Uterus (tissue), 3 donors: ENCODE measurements at regions not wholly inside any gene's neighbourhood (a gene's known extent, or its start where the extent isn't known, plus 50 kb on each side); places are given as distances from the start of the nearest gene placed in this dataset.

ENCODE experiments used
- DNase-seq, 2 donors: peaks; one replicate each; pipeline ENCODE4 v3.0.0-alpha.2; 2019 to 2020
- H3K27ac ChIP-seq, 2 donors: fragments of 200-600 bp; sonication (generic); 1 replicate in 1 of 2; 2 replicates in 1 of 2; pipeline ENCODE4 v1.5.1; 2016 to 2018
- H3K27me3 ChIP-seq, 2 donors: fragments of 200-600 bp; sonication (generic); one replicate each; pipeline ENCODE4 v1.5.1; 2018 to 2019; ENCODE audit warnings: control low read depth in 1 of 2
- H3K36me3 ChIP-seq, 2 donors: fragments of 200-600 bp; sonication (generic); one replicate each; pipeline ENCODE4 v1.5.1; 2019; ENCODE audit warnings: control low read depth in 1 of 2
- H3K4me1 ChIP-seq, 2 donors: fragments of 200-600 bp; sonication (generic); one replicate each; pipeline ENCODE4 v1.5.1; 2018 to 2019; ENCODE audit warnings: control low read depth in 1 of 2
- H3K4me3 ChIP-seq, 2 donors: fragments of 200-600 bp; sonication (generic); 1 replicate in 1 of 2; 2 replicates in 1 of 2; pipeline ENCODE4 v1.5.1; 2018 to 2019; ENCODE audit warnings: mild to moderate bottlenecking in 1 of 2
- H3K9me3 ChIP-seq, 2 donors: fragments of 200-600 bp; sonication (generic); one replicate each; pipeline ENCODE4 v1.5.1; 2019; ENCODE audit warnings: control low read depth in 1 of 2
- POLR2A ChIP-seq, 2 donors: fragments of 450-650 bp; IDR thresholded peaks; one replicate each; pipeline ENCODE4 v1.6.1; 2016; ENCODE audit warnings: antibody characterized with exemption in 2 of 2, mild to moderate bottlenecking in 1 of 2, moderate library complexity in 1 of 2
- intact Hi-C: fragments of 100-400 bp; cut with DNase I; formaldehyde crosslinking; loops from one replicate; pipeline ENCODE4 v1.15.1; 2023; ENCODE audit warnings: low total_unique reads
- TF ChIP-seq, protein P1 (sequence below), 4 experiments: fragments of 200-600 bp in 2 of 4; fragments of 450-650 bp in 2 of 4; sonication (generic) in 2 of 4; IDR thresholded peaks; one replicate each; pipeline ENCODE4 v1.5.1; 2016 to 2019; ENCODE audit warnings: antibody characterized with exemption in 4 of 4, mild to moderate bottlenecking in 2 of 4, moderate library complexity in 1 of 4
- donor health status: DM: yes; HTN: yes; CAD: no.

DNA sequence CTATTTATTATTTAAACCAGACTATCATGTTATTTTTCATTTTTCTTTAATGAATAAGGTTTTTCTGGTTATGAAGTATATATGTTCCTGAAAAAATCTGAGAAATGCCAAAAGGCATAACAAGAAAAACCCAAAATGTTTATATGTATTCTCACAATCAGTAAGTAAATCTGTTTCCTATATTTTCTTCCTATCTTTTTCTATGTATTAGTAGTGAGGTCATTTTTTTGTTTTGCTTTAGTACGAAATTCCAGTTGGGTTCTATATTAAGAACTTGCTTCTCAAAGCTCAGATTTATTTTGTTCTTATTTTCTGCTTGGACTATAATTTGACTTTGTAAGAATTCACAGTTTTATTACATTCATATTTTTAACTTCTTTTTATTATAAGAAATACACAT, 287.5 kb upstream of the NFE2L3 start:
- TF ChIP-seq POLR2A (IDR thresholded peaks at IDR 0.05), result no peak
- TF ChIP-seq, protein P1, sequence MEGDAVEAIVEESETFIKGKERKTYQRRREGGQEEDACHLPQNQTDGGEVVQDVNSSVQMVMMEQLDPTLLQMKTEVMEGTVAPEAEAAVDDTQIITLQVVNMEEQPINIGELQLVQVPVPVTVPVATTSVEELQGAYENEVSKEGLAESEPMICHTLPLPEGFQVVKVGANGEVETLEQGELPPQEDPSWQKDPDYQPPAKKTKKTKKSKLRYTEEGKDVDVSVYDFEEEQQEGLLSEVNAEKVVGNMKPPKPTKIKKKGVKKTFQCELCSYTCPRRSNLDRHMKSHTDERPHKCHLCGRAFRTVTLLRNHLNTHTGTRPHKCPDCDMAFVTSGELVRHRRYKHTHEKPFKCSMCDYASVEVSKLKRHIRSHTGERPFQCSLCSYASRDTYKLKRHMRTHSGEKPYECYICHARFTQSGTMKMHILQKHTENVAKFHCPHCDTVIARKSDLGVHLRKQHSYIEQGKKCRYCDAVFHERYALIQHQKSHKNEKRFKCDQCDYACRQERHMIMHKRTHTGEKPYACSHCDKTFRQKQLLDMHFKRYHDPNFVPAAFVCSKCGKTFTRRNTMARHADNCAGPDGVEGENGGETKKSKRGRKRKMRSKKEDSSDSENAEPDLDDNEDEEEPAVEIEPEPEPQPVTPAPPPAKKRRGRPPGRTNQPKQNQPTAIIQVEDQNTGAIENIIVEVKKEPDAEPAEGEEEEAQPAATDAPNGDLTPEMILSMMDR (IDR thresholded peaks at IDR 0.05), result no peak
- Histone ChIP-seq H3K36me3 (no peaks in the 10 kb centered on the region), H3K4me3 (no peak overlapping the region), H3K4me1 (no peaks in the 10 kb centered on the region), H3K9me3 (no peaks in the 10 kb centered on the region), H3K27me3 (peaks cover 39 to 66% of the 10 kb centered on the region in 2 donors), H3K27ac (no peak overlapping the region)
- intact Hi-C loops, result no loop called here
- DNase-seq, result no peak

DNA sequence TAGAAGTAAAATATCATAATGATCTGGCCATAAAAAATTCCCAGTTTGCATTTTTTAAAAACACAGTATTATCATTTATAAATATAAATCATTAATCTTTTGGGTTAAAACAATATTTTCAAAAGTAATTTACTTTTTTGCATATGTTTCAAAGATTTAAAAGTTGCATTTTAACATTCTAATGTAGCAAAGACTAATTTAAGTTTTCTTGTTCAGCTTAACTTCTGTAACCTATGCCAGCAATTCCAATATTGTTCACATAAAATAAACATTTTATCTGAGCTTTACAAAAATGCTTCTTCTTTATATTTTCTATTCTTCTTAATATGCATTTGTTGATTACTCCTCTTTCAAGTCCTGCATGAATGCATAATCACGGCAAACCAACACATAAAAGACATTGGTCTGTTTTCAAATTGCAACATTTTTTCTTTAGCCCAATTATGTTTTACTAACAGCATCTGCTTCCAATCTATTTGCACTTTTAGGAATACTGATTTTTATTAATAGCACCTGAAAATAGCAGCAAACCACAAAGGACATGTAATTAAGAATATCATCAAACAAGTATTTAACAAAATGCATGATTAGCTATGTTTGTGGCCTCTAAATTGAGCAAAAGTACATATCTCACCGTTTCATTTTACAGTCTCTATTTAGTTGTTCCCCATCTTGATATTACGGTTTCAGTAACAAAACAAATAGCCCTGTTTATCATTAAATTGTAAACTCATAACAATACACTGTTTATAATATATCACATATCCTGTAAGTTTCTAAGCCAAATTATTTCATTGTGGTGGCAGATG, 286.9 kb upstream of the NFE2L3 start:
- H3K27me3 ChIP-seq, result peaks cover 39 to 72% of the 10 kb centered on the region in 2 donors
- no peaks in the 10 kb centered on the region for H3K4me1 ChIP-seq
- intact Hi-C loops, result no loop called here
- DNase-seq, result no peak
- H3K36me3 ChIP-seq, result no peaks in the 10 kb centered on the region
- H3K4me3 ChIP-seq, result no peak overlapping the region
- no peak overlapping the region for H3K27ac ChIP-seq
- H3K9me3 ChIP-seq, result no peaks in the 10 kb centered on the region
- TF ChIP-seq, protein P1 (IDR thresholded peaks at IDR 0.05), result no peak
- TF ChIP-seq POLR2A (IDR thresholded peaks at IDR 0.05), result no peak

DNA sequence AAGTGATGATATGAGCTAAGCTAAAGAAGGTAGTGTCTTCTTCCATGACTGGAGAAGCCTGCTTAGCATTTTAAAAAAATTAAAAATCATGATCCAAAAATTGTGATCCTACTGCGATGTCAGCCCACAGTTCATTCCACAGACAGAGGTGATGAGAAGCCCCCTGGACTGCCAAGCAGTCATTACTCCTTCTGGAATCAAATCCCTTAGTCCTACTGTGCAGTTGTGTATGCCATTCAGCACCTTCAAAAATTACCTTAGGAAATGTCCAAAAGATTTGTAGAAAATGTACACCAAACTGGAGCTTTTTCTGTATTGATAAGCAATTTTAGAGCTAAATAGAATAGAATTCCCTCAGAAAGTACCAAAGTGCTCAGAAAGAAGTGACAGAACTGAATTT, 283.5 kb upstream of the NFE2L3 start:
- no peaks in the 10 kb centered on the region for H3K9me3 ChIP-seq
- H3K4me1 ChIP-seq, result no peaks in the 10 kb centered on the region
- H3K27ac ChIP-seq, result no peak overlapping the region
- H3K4me3 ChIP-seq, result no peak overlapping the region
- intact Hi-C loops, result no loop called here
- no peak for DNase-seq
- no peak for TF ChIP-seq POLR2A (IDR thresholded peaks at IDR 0.05)
- TF ChIP-seq, protein P1 (IDR thresholded peaks at IDR 0.05), result no peak
- H3K27me3 ChIP-seq, result peaks cover 27 to 68% of the 10 kb centered on the region in 2 donors
- no peaks in the 10 kb centered on the region for H3K36me3 ChIP-seq

DNA sequence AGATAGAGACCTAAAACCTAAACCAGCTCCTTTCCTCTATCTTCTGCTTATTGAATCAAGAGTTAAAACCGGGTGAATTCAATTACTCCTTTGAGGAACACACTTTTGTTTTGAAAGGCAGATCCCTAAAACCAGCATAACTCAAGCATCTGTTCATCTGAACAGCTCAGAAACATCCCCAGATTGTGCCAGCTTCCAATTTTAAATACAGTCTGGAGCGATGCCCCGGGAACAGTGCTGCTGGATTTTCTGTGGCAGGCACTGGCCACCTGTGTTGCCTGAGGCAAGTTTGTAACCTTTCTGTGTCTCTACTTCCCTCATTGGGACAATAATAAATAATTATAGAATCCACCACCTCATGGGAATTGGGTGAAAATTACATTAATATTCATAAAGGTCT, 281.4 kb upstream of the NFE2L3 start:
- Histone ChIP-seq H3K9me3 (no peaks in the 10 kb centered on the region), H3K27ac (no peak overlapping the region), H3K27me3 (peaks cover 12 to 47% of the 10 kb centered on the region in 2 donors), H3K36me3 (no peaks in the 10 kb centered on the region), H3K4me1 (no peaks in the 10 kb centered on the region), H3K4me3 (no peak overlapping the region)
- intact Hi-C loops, result no loop called here
- TF ChIP-seq, protein P1 (IDR thresholded peaks at IDR 0.05), result no peak
- TF ChIP-seq POLR2A (IDR thresholded peaks at IDR 0.05), result no peak
- no peak for DNase-seq

DNA sequence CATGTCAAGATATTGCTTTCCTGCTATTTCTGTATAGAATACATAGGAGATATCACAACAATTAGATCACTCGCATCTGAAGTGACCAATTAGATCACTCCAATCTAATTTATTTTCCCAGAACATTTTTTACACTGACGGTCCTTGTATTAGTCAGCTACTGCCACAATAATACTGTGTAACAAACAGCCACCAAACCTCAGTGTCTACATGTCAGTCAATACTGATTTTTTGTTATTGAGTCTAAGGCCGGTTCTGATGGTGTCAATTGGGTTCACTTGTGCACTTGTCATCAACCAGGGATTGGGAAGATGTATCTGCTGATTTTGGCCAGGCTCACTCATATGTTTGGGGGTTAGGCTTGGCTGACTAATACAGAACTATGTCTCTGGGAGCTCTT, 275.9 kb upstream of the NFE2L3 start:
- Histone ChIP-seq H3K9me3 (no peaks in the 10 kb centered on the region), H3K36me3 (no peaks in the 10 kb centered on the region), H3K4me1 (no peaks in the 10 kb centered on the region), H3K27me3 (no peaks in the 10 kb centered on the region), H3K27ac (no peak overlapping the region), H3K4me3 (no peak overlapping the region)
- TF ChIP-seq POLR2A (IDR thresholded peaks at IDR 0.05), result no peak
- TF ChIP-seq, protein P1 (IDR thresholded peaks at IDR 0.05), result no peak
- DNase-seq, result no peak
- intact Hi-C loops, result no loop called here
